ENCODE measurements at regions not wholly inside any gene's neighbourhood (a gene's known extent, or its start where the extent isn't known, plus 50 kb on each side); places are given as distances from the start of the nearest gene placed in this dataset.

DNA sequence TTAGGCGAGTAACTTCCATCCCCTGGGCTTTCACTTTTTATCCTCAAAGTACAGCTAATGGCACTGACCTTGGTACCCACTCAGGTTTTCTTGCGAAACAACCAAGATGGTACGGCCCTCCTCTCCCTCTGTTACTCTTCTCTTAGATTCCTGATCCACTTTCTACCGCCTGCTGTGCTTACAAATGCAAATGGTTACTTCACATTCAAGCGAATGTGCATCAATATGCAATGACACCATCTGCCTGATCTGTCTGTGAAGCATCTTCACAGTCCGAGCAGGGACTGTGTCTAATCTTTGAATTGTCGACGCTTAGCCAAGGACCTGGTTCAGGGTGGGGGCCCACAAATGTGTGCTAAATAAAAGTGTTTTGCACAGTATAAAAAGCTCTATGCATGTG lies 112.2 kb downstream of the TRIB2 start:
- DNase-seq, result no peak

DNA sequence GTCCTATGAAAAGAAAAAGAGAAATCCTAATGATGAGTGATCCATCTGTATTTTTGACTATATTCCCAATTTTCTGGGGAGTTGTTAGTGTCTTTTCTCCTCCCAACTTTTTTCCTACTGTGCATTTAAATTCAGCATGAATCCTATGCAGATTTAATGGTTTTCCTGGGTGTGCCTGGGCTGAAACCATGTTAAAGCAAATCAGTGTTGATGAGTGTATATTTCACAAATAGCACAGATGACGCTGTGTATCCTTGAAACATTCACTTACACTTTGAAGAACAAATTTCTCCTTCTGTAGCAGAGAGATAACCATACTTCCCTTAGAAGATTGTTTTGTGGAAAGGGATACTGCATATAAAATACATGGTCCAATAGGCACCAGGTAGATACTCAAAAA lies 114.3 kb downstream of the TRIB2 start:
- DNase-seq, result no peak

DNA sequence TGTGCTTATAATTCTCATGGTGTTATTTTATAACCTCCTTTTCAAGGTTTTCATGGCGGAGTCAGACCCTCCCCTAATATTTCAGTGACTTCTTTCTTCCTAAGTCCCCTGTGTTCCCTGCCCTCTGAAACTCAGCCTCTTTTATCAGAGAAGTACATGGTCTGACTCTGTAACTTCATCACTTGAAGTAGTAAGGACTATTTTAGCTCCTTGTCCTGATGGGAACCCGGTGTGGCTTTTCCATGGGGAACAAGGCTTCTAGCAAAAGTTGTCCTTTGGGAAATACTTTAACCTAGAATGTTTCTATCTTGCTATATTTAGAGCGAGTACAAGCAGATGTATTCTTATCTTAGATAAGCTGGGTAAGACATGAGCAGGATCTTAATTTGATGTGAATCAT lies 117.5 kb downstream of the TRIB2 start:
- no peak for DNase-seq

DNA sequence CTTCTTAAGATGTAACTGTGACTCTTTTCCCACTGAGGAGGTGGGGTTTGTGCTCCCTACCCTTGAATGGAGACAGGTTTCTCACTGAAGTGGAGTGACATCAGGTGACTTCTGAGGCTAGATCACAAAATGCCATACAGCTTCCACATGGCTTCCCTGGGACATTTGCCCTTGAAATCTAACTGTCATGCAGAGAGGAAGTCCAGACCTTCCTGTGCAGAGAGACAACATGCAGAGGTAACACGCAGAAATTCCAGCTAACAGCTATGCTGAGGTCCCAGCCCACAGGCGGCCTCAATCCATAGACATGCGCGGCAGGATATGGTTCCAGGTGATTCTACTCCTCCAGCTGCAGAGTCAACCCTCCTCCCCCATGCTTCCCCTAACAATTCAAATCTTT lies 119.0 kb downstream of the TRIB2 start:
- DNase-seq, result no peak

DNA sequence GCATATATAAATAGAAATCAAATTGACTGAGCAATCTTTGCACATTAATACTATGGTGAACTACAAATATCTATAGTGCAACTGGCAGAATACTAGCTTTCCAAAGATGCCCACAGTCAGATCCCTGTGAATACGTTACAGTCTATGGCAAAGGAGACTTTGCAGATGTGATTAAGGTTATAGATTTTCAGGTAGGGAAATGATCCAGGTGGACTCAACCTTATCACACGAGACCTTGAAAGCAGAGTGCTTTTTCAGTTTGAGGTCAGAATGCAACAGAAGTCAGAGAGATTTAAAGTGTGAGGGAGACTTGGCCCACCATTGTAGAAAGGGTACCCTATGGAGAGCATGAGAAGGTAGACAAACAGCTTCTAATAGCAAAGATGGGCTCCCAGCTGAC lies 122.6 kb downstream of the TRIB2 start:
- DNase-seq, result no peak

DNA sequence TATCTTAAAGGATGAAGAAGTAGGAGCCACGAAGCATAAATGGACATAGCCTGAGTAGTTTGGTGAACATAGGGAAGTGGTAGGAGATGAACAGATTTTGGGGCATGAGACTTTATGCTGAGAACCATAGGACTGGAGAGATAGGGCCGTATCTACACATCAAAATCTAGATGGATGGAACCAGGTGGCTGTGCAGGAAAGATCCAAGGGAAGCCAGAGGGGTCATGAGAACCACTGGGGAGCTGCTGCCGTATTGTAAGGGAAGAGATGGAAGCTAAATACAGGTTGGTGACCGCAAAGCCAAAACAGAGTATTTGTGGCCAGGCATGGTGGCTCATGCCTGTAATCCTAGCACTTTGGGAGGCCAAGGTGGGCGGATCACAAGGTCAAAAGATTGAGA lies 124.3 kb downstream of the TRIB2 start:
- no peak for DNase-seq

DNA sequence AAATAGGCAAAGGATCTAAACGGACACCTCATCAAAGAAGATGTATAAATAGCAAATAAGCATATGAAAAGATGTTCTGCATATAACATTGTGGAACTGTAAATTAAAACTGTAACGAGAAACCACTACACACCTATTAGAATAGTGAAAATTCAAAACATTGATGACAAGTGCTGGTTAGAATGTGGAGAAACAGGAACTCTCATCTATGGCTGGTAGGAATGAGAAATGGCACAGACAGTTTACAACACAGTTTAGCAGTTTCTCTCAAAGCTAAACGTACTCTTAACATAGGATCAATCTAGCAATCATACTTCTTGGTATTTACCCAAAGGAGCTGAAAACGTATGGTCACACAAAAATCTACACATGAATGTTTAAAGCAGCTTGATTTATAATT lies 126.2 kb downstream of the TRIB2 start:
- no peak for DNase-seq

DNA sequence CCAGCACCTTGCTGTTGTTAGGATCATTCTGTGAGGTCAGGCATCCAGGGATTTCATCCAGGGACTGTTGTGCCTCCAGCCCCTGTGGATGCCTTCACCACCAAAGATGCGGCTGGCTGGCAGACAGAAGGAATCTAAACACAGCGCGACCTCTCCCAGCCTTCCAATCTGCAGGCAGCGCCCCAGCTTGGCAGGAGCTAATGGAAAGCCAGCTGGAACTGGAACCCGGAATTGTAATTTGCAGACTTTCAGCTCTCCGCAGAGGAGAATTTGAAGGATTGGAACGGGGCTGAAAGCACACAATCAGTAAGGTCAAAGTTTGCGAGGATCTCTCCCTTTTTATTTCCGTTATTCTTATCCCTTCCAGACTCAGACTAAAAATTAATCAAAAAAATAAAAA lies 127.8 kb downstream of the TRIB2 start:
- DNase-seq, result no peak

DNA sequence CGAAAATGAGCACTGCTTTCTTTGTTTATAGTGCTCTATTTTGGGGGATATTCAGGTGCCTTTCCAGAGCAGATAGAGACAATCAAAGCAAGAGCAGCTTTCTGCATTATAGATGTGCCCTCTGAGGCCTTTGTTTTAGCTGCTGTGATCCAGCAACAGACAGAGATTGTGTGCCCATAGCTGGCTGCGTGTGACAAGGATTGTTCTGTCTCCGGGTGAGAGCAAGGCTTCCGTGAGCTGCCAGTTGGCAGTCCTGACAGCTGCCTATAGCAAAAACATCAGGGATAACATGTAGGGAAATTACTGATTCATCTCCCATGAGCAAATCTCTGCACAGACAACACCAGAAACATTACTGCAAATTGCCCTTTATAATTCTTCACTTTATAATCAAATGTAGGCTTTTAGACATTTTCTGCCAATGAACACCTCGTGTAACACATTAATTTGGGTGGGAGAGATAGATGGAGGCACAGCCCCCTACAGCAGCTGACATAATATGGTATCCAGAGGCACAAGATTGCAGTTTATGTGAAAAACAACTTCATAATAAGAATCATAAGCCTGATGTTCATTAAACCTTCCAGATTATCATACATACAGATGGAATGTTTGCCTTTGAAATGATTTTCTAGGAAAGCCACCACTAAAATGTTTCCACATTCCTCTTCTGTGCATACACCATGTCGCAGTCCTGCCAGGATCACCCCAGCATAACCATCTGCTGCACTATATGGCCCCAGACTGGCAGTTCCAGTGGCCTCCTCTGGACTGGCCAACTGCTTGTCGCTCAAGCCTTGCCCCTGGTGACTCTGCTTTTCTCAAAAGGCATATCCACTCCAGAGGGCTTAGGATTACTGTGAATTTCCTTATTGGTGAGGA lies 131.2 kb downstream of the TRIB2 start:
- no peak for DNase-seq

DNA sequence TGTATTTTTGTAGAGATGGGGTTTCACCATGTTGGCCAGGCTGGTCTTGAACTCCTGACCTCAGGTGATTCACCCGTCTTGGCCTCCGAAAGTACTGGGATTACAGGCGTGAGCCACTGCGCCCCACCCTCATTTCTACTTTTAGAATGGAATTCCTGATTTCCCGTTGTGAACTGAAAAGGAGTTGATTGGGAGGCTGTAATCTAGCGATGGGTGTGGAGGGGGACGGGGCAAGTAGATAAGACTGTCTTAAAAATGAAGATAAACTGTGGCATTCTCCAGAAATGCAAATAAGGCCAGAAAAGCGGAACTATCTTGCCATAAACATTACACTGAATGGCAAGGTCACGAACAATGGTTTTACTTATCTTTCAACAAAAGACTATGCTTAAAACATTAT lies 135.4 kb downstream of the TRIB2 start:
- no peak for DNase-seq

DNA sequence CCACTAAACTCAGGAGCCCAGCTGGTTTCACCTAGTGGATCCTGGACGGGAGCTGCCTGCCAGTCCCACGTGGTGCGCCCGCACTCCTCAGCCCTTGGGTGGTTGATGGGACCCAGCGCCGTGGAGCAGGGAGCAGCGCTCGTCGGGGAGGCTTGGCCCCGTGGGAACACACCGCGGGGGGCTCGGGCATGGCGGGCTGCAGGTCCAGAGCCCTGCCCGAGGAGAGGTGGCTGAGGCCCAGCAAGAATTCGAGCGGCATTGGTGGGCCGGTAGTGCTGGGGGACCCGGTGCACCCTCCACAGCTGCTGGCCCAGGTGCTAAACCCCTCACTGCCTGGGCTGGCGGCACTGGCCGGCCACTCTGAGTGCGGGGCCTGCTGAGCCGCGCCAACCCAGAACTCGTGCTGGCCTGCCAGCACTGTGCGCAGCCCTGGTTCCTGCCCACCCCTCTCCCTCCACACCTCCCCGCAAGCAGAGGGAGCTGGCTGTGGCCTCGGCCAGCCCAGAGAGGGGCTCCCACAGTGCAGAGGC lies 137.3 kb downstream of the TRIB2 start:
- no peak for DNase-seq

DNA sequence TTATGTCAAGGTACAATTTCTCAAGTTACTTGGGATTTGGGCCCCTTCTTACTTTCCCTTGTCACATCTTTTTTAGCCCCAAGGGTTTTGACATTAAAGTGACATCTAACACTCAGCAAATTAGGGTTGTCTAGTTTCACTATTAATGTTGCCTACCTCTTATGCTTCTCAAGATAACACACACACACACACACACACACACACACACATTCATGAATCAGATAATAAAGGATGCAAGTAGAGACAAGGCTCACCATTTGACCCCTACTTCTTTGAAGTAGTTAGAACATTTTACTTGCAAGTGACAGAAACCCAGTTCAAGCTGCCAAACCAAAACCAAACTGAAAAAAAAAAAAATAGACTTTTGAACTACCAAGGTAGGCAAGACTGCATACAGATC lies 138.8 kb downstream of the TRIB2 start:
- no peak for DNase-seq

DNA sequence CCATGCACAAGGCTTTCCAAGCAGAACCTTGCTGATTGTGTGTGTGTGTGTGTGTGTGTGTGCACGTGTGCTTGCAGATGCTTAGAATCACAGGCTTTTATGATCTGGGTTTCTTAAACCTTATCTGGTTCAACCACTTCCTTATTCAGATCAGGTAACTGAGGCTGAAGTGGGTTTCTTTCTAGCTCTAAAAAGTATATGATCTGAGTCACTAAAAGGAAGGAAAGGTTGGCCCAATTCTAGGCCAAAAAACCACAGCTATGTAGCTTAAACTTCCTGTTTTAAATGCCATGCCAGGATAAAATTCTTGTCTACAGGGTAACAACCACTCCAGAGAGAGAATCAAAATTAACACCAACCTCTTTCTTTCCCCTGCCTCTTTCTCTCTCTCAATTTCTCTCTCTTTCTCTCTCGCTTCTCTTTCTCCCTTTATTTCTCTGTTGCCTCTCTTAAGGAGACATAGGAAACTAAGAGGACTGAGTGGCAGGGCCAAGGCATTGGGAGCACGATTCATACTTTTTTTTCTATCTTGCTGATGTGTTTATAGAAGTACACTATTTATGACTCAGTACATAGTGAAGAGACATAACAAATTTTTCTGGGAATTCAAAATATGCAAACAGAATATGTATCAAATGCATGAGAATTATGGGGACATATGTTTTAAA lies 140.3 kb downstream of the TRIB2 start:
- DNase-seq, result no peak

DNA sequence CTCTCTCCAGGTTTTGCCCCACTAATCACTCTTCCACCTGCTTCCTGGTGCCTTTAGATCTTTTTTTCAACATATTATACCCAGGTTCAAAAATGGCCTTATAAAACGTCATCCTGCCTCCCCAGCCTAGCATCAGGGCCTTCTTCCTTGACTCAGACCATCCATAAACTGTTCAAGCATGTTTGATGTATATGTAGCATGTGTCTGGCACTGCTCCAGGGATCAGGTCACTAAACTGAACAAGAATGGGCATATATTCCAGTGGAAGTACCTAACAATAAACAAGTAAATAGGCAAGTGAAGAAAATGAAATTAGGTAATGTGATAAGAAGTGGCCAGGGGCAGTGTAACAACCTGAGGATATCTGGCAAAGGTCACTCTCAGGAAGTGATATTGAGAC lies 141.2 kb downstream of the TRIB2 start:
- no peak for DNase-seq

DNA sequence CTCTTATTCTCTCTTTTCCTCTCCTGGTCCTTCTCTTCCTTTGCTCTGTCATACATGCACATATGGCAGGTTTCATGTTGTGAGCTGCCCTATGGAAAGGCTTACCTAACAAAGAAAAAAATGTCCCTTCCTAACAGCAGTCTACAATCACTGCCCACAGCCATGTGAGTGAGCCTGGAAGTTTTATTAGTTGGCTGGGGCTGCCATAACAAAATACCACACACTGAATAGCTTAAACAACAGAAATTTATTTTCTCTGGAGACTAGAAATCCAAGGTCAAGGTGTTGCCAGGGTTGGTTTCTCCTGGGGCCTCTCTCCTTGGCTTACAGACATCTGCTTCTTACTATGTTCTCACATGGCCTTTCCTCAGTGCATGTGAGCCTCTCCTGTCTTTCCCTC lies 142.1 kb downstream of the TRIB2 start:
- no peak for DNase-seq

DNA sequence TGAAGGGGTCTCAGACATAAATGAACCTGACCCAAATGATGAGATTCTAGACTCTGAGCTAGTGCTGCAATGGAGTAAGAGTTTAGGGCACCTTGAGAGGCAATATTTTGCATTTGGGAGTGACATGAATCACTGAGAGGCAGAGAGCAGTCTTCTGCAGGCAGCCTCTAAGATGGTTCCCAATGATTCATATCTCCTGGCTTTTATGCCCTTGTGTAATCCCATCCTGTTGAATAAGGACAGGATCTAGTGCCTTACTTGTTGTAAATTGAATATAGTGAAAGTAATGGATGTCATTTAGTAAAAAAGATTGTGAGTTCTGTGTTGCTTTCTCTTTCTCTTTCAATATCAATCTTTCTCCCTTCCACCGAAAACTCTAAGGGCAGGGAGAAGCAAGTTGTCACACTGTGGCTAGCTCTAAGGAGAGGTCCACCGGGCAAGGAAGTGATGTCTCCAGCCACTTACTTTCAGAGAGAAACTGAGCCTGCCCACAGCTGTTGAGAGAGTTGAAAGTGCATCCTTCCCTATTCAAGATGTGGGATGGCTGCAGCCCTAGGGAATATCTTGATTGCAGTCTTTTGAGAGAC lies 144.7 kb downstream of the TRIB2 start:
- DNase-seq, result no peak

DNA sequence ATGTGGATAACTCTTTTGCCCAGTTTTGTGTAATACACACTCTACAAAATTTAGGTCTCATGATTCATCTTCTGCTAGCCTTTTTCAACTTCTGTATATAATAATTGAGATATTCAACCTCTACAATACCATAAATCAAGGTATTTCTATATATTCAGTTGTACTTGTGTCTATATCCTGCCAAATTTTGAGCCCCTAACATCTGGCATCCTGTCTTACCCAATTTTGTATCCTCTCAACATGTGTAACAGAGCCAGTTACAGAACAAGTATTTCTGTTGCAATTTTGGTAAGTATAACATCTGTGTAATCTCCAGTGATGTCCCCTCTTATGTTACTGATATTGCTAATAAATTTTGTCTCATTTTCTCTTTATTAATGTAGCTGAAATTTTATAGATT lies 145.8 kb downstream of the TRIB2 start:
- no peak for DNase-seq

DNA sequence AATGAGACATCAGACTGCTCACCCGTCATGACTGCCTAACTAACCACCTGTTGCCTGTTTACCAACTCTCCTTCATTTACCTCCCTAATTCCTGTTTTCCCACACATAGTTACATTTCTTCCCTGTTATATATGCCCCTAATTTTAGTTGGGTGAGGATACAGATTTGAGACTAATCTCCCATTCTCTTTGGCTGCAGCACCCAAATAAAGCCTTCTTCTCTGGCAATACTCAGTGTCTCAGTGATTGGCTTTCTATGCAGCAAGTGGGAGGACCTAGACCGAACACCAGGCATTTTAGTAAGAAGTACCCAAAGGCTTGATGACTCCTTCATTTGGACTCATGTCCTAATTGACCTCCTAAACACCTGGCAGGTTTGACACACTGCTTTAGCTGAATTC lies 147.2 kb downstream of the TRIB2 start:
- DNase-seq, result no peak

DNA sequence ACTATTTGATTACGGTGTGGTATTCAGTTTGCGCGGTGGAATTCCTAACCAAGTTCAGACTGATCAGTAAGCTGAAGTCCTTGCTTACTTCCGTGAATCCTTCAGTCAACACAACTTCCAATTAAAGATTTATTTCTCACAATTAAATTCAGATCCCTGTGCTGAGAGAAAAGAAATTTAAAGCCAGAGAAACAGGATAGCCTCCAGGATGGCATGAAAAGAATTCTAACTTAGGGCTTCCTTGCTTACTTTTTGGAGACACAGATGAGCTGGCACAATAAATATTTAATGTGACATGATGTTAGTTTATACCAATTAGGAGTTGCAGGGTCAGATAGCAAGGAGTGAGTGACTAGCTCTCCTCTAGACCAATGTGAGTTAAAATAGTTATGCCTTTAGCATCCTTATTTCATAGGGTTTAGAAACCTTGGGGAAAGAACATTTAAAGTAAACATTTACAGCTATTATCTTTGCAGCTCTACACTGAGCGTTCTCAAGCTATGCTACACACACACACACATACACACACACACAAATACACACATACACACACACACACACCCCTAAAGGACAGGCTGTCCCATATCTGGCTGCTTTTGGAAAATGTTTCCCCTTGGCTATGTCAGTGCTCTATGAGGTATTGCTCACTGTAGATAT lies 151.0 kb downstream of the TRIB2 start:
- DNase-seq, result no peak

DNA sequence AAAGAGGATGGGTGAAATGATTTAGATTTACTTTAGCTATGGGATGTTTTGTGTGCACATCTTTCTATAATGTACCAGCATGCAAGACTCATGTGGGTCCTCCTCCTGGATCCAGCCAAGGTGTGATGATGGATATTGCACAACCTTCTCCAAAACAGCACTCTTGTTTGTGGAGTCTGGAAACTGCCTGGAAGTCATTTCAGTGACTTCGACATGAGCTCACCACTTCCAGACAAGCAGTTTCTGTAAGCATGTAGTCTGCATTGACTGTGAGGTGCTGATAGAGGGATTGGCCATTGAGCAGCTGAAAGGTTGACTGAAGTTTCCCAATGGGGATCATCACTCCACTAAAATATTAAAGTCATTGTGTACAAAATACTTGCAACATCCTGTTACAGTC lies 154.0 kb downstream of the TRIB2 start:
- no peak for DNase-seq

DNA sequence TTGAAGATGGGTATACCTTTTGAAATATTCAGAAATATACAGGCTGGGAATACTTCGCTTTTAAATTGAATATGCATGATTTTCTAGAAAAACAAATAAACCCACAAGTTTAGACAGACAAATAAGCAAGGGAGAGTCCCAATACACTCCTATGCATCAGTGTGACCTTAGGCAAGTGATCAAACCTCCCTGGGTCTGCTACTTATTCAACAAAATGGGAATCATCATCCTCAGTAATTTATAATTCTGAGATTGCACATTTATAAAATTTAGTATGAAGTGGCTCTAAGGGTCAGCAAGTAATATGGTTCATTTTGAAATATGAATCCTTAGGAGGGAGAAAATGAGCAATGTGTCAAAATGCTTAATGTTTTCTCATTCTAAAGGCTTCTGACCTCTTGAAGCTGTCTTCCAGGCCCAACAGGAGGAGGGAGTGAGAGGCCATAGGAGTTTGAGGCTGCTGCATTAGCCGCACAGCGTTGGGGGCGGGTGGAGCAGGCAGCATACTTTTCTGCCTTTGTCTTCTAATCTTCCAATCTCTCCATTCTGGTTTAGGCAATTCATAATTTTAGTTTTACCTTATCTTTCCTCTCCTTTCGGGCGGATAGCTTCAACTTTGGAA lies 155.1 kb downstream of the TRIB2 start:
- DNase-seq, result no peak

DNA sequence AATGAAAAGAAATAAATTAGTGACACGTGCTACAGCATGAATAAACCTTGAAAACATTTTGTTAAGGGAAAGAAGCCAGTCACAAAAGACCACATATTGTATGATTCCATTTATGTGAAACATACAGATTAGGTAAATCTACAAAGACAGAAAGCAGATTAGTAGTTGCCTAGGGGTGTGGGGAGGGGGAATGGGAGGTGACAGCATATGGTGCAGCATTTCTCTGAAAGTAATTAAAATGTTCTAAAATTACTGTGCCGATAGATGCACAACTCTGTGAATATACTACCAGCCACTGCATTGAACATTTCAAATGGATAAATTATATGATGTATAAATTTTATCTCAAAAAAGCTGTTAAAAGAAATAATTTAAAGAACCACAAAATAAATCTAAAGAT lies 161.0 kb downstream of the TRIB2 start:
- DNase-seq, result no peak

DNA sequence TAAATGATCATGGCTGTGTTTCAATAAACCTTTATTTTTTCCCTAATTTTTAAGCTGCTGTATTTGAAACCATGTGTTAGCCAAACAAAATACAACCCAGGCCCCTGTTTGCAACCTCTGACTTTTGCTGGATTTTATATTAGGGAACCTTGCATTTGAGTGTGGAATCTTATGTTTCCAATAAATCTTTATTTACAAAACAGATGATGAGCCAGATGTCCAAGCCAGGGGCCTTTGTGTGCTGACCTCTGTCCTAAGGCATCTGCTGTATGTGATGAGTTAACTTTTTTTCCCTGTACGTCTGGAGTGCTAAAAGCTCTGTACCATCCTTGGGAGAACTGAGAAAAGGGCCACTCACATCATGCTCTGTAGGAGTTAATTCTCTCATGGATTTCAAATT lies 162.9 kb downstream of the TRIB2 start:
- no peak for DNase-seq
